ENCODE measurements at regions not wholly inside any gene's neighbourhood (a gene's known extent, or its start where the extent isn't known, plus 50 kb on each side); places are given as distances from the start of the nearest gene placed in this dataset.

DNA sequence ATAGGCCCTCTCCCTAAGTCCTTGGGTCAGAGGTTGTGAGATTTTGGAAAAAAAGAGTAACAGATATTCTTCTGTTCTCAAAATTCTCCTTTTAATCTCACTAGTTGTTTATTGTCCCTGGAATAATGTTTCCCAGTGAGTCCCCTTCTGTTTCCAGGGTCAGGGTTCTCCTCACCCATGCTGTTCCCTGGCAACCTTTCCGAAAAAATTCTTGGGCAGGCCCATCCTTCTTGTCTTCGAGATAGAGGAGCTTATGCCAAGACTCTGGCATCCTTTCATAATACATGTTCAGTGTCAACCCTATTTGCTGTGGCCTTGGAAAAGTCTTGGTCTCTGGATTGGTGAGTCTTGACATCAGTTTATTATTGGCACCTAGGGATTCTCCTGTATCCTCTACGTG, 212.4 kb upstream of the FAR2 start:
- H3K36me3 ChIP-seq (ENCODE audit: control insufficient read depth in 2 of 2, insufficient read depth in 1 of 2, low read length in 2 of 2), result no peaks in the 10 kb centered on the region
- H3K27ac ChIP-seq (ENCODE audit: extremely low read depth, low read depth, low read length), result no peak overlapping the region
- ChIA-PET CTCF (no interaction called here), POLR2A (no interaction called here)
- no peak for TF ChIP-seq BCL11B (tag by site-specific recombination; IDR thresholded peaks at IDR 0.05; ENCODE audit: low read depth)
- no peak for TF ChIP-seq ZNF701 (tag by site-specific recombination; IDR thresholded peaks at IDR 0.05)
- TF ChIP-seq OSR2 (tag by site-specific recombination; IDR thresholded peaks at IDR 0.05), result no peak
- no peak for TF ChIP-seq ZNF214 (tag by site-specific recombination; IDR thresholded peaks at IDR 0.05; ENCODE audit: borderline replicate concordance)
- TF ChIP-seq, protein P1, sequence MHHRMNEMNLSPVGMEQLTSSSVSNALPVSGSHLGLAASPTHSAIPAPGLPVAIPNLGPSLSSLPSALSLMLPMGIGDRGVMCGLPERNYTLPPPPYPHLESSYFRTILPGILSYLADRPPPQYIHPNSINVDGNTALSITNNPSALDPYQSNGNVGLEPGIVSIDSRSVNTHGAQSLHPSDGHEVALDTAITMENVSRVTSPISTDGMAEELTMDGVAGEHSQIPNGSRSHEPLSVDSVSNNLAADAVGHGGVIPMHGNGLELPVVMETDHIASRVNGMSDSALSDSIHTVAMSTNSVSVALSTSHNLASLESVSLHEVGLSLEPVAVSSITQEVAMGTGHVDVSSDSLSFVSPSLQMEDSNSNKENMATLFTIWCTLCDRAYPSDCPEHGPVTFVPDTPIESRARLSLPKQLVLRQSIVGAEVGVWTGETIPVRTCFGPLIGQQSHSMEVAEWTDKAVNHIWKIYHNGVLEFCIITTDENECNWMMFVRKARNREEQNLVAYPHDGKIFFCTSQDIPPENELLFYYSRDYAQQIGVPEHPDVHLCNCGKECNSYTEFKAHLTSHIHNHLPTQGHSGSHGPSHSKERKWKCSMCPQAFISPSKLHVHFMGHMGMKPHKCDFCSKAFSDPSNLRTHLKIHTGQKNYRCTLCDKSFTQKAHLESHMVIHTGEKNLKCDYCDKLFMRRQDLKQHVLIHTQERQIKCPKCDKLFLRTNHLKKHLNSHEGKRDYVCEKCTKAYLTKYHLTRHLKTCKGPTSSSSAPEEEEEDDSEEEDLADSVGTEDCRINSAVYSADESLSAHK (tag by site-specific recombination; IDR thresholded peaks at IDR 0.05), result no peak
- TF ChIP-seq, protein P2, sequence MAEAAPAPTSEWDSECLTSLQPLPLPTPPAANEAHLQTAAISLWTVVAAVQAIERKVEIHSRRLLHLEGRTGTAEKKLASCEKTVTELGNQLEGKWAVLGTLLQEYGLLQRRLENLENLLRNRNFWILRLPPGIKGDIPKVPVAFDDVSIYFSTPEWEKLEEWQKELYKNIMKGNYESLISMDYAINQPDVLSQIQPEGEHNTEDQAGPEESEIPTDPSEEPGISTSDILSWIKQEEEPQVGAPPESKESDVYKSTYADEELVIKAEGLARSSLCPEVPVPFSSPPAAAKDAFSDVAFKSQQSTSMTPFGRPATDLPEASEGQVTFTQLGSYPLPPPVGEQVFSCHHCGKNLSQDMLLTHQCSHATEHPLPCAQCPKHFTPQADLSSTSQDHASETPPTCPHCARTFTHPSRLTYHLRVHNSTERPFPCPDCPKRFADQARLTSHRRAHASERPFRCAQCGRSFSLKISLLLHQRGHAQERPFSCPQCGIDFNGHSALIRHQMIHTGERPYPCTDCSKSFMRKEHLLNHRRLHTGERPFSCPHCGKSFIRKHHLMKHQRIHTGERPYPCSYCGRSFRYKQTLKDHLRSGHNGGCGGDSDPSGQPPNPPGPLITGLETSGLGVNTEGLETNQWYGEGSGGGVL (tag by site-specific recombination; IDR thresholded peaks at IDR 0.05), result no peak
- no peak for TF ChIP-seq ZNF624 (tag by site-specific recombination; IDR thresholded peaks at IDR 0.05)
- TF ChIP-seq ZNF585B (tag by site-specific recombination; IDR thresholded peaks at IDR 0.05), result no peak
- TF ChIP-seq, protein P3, sequence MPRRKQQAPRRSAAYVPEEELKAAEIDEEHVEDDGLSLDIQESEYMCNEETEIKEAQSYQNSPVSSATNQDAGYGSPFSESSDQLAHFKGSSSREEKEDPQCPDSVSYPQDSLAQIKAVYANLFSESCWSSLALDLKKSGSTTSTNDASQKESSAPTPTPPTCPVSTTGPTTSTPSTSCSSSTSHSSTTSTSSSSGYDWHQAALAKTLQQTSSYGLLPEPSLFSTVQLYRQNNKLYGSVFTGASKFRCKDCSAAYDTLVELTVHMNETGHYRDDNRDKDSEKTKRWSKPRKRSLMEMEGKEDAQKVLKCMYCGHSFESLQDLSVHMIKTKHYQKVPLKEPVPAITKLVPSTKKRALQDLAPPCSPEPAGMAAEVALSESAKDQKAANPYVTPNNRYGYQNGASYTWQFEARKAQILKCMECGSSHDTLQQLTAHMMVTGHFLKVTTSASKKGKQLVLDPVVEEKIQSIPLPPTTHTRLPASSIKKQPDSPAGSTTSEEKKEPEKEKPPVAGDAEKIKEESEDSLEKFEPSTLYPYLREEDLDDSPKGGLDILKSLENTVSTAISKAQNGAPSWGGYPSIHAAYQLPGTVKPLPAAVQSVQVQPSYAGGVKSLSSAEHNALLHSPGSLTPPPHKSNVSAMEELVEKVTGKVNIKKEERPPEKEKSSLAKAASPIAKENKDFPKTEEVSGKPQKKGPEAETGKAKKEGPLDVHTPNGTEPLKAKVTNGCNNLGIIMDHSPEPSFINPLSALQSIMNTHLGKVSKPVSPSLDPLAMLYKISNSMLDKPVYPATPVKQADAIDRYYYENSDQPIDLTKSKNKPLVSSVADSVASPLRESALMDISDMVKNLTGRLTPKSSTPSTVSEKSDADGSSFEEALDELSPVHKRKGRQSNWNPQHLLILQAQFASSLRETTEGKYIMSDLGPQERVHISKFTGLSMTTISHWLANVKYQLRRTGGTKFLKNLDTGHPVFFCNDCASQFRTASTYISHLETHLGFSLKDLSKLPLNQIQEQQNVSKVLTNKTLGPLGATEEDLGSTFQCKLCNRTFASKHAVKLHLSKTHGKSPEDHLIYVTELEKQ (tag by site-specific recombination; IDR thresholded peaks at IDR 0.05; ENCODE audit: borderline replicate concordance), result no peak
- no peak overlapping the region for H3K4me3 ChIP-seq (ENCODE audit: low read depth, low read length)
- no peaks in the 10 kb centered on the region for H3K9me3 ChIP-seq (ENCODE audit: control insufficient read depth, insufficient read depth, low read depth, low read length)
- peaks cover 19% of the 10 kb centered on the region for H3K4me1 ChIP-seq (ENCODE audit: control insufficient read depth, insufficient read depth, low read length)

DNA sequence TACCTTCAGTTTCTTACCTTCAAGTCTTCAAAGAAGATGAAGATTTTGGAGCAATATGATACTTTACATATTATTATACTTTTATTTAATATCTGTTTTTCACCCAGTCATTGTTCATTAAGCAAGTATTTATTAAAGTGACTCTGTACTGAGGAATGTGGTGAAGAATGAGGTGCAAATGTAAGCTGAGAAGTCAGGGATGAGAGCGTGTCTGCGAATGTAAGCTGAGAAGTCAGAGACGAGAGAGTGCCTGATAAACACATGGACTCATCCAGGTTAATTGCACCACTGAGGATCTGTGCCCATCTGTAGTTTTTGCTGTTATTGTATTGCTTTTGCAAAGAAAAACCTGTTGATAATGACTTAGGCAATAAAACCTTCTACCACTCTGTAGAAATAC, 211.9 kb upstream of the FAR2 start:
- TF ChIP-seq SP2 (tag by site-specific recombination; IDR thresholded peaks at IDR 0.05) (no peak), SCRT2 (tag by site-specific recombination; IDR thresholded peaks at IDR 0.05) (peak; percentile 59), ZNF561 (tag by site-specific recombination; IDR thresholded peaks at IDR 0.05; ENCODE audit: borderline replicate concordance) (no peak)
- ChIA-PET POLR2A (no interaction called here), CTCF (no interaction called here)
- H3K4me1 ChIP-seq (ENCODE audit: control insufficient read depth, insufficient read depth, low read length), result peaks cover 19% of the 10 kb centered on the region
- H3K9me3 ChIP-seq (ENCODE audit: control insufficient read depth, insufficient read depth, low read depth, low read length), result no peaks in the 10 kb centered on the region
- no peak overlapping the region for H3K27ac ChIP-seq (ENCODE audit: extremely low read depth, low read depth, low read length)
- H3K4me3 ChIP-seq (ENCODE audit: low read depth, low read length), result no peak overlapping the region
- no peaks in the 10 kb centered on the region for H3K36me3 ChIP-seq (ENCODE audit: control insufficient read depth in 2 of 2, insufficient read depth in 1 of 2, low read length in 2 of 2)

DNA sequence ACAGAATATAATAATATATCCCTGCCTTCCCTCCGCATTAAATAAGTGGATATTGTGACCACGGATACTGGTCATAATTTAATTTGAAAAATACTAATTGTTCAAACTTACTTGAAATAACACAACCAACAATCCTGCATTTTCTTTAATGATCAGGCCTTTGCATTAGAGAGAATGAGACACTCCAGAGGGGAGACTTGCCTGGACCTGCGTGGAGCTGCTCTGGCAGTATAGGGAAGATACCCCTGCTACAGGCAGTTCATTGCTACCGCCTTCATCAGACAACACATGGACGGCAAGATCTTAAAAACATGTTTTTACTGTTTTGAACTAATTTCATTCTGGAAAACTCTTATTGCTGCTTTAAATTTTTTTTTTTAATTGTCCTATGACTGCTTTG, 211.0 kb upstream of the FAR2 start:
- CTCF ChIA-PET, result interaction anchor here (0.6 kb wide), 1 partner anchor 1218 kb away, joined by 3 read pairs; no protein-coding TSS in a partner anchor
- POLR2A ChIA-PET, result no interaction called here
- no peaks in the 10 kb centered on the region for H3K9me3 ChIP-seq (ENCODE audit: control insufficient read depth, insufficient read depth, low read depth, low read length)
- TF ChIP-seq GLI2 (tag by site-specific recombination; IDR thresholded peaks at IDR 0.05; ENCODE audit: borderline replicate concordance, low read depth), result no peak
- TF ChIP-seq ZFP41 (tag by site-specific recombination; IDR thresholded peaks at IDR 0.05; ENCODE audit: borderline replicate concordance), result no peak
- no peak for TF ChIP-seq ZNF660 (tag by site-specific recombination; IDR thresholded peaks at IDR 0.05)
- no peak for TF ChIP-seq KLF16 (tag by site-specific recombination; IDR thresholded peaks at IDR 0.05)
- TF ChIP-seq YY1 (tag by site-specific recombination; IDR thresholded peaks at IDR 0.05), result no peak
- TF ChIP-seq ZSCAN30 (tag by site-specific recombination; IDR thresholded peaks at IDR 0.05), result no peak
- TF ChIP-seq ZBTB8A (tag by site-specific recombination; IDR thresholded peaks at IDR 0.05), result no peak
- TF ChIP-seq, protein P4, sequence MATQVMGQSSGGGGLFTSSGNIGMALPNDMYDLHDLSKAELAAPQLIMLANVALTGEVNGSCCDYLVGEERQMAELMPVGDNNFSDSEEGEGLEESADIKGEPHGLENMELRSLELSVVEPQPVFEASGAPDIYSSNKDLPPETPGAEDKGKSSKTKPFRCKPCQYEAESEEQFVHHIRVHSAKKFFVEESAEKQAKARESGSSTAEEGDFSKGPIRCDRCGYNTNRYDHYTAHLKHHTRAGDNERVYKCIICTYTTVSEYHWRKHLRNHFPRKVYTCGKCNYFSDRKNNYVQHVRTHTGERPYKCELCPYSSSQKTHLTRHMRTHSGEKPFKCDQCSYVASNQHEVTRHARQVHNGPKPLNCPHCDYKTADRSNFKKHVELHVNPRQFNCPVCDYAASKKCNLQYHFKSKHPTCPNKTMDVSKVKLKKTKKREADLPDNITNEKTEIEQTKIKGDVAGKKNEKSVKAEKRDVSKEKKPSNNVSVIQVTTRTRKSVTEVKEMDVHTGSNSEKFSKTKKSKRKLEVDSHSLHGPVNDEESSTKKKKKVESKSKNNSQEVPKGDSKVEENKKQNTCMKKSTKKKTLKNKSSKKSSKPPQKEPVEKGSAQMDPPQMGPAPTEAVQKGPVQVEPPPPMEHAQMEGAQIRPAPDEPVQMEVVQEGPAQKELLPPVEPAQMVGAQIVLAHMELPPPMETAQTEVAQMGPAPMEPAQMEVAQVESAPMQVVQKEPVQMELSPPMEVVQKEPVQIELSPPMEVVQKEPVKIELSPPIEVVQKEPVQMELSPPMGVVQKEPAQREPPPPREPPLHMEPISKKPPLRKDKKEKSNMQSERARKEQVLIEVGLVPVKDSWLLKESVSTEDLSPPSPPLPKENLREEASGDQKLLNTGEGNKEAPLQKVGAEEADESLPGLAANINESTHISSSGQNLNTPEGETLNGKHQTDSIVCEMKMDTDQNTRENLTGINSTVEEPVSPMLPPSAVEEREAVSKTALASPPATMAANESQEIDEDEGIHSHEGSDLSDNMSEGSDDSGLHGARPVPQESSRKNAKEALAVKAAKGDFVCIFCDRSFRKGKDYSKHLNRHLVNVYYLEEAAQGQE (tag by site-specific recombination; IDR thresholded peaks at IDR 0.05), result no peak
- no peak for TF ChIP-seq ZNF555 (tag by site-specific recombination; conservative IDR thresholded peaks at IDR 0.05)
- TF ChIP-seq ZNF792 (tag by site-specific recombination; IDR thresholded peaks at IDR 0.05), result no peak

More for the DNA sequence above, 211.0 kb upstream of the FAR2 start:
- no peak overlapping the region for H3K27ac ChIP-seq (ENCODE audit: extremely low read depth, low read depth, low read length)
- H3K4me1 ChIP-seq (ENCODE audit: control insufficient read depth, insufficient read depth, low read length), result peaks cover 19% of the 10 kb centered on the region
- no peak overlapping the region for H3K4me3 ChIP-seq (ENCODE audit: low read depth, low read length)
- no peaks in the 10 kb centered on the region for H3K36me3 ChIP-seq (ENCODE audit: control insufficient read depth in 2 of 2, insufficient read depth in 1 of 2, low read length in 2 of 2)

All from HEK293 (cell line).